SU-DHL-6 (cell line): ENCODE measurements at regions not wholly inside any gene's neighbourhood (a gene's known extent, or its start where the extent isn't known, plus 50 kb on each side); places are given as distances from the start of the nearest gene placed in this dataset.

Experiments
- CTCF ChIP-seq: fragments of 200-600 bp; sonication (generic); IDR thresholded peaks from one replicate; pipeline ENCODE4 v1.5.1; 2017; ENCODE audit warnings: antibody characterized with exemption, mild to moderate bottlenecking, low read length, moderate library complexity; ENCODE audit not compliant: insufficient read depth, poor library complexity, severe bottlenecking
- EZH2phosphoT487 ChIP-seq: fragments of 200-600 bp; sonication (generic), shearing (Covaris generic); conservative IDR thresholded peaks from 2 replicates; pipeline ENCODE4 v1.6.1; 2018; ENCODE audit warnings: mild to moderate bottlenecking, antibody characterized with exemption, low read length, moderate library complexity, mixed read lengths

- no peak for TF ChIP-seq EZH2phosphoT487
- no peak for TF ChIP-seq CTCF
Observed at GRCh38 chr11:71305451-71306125, 53.2 kb upstream of the SHANK2 start.
